Kidney epithelial cell (primary cell): ENCODE measurements at regions not wholly inside any gene's neighbourhood (a gene's known extent, or its start where the extent isn't known, plus 50 kb on each side); places are given as distances from the start of the nearest gene placed in this dataset.

Source experiments
- DNase-seq: peaks from one replicate; pipeline ENCODE4 v3.0.0-alpha.2; 2010; ENCODE audit warnings: low read depth
- H3K27me3 ChIP-seq: 2 replicates; pipeline ENCODE4 v1.6.0; 2011; ENCODE audit warnings: low read length; ENCODE audit not compliant: control insufficient read depth, insufficient read depth
- H3K36me3 ChIP-seq: 2 replicates; pipeline ENCODE4 v1.5.1; 2011; ENCODE audit warnings: low read length; ENCODE audit not compliant: control insufficient read depth, insufficient read depth
- H3K4me3 ChIP-seq: 2 replicates; pipeline ENCODE4 v1.5.1; 2011; ENCODE audit warnings: low read depth, mild to moderate bottlenecking, control low read depth, low read length
- CTCF ChIP-seq: IDR thresholded peaks from 2 replicates; pipeline ENCODE4 v1.5.1; 2011; ENCODE audit warnings: mild to moderate bottlenecking, moderate library complexity, low read length, control low read depth, inconsistent platforms; ENCODE audit not compliant: insufficient read depth, poor library complexity, severe bottlenecking

- no peak for TF ChIP-seq CTCF
- DNase-seq: no peak
- H3K4me3 ChIP-seq: no peak overlapping the region
- no peaks in the 10 kb centered on the region for H3K36me3 ChIP-seq
- H3K27me3 ChIP-seq: no peaks in the 10 kb centered on the region
These were observed 279.2 kb upstream of the KCNH8 start for GRCh38 chr3:18868911-18869689.

GRCh38 chr3:18866899-18867298 is 281.4 kb upstream of the KCNH8 start:
- TF ChIP-seq CTCF: no peak
- Histone ChIP-seq H3K36me3 (no peaks in the 10 kb centered on the region), H3K4me3 (no peak overlapping the region), H3K27me3 (no peaks in the 10 kb centered on the region)
- no peak for DNase-seq

- H3K4me3 ChIP-seq: no peak overlapping the region
These were observed 283.2 kb upstream of the KCNH8 start for GRCh38 chr3:18864933-18865731.

GRCh38 chr3:18862077-18862476 is 286.2 kb upstream of the KCNH8 start:
- no peak for DNase-seq
- H3K4me3 ChIP-seq: no peak overlapping the region
- no peaks in the 10 kb centered on the region for H3K36me3 ChIP-seq
- no peaks in the 10 kb centered on the region for H3K27me3 ChIP-seq
- TF ChIP-seq CTCF: no peak

More at GRCh38 chr3:18864933-18865731, 283.2 kb upstream of the KCNH8 start:
- Histone ChIP-seq H3K36me3 (no peaks in the 10 kb centered on the region), H3K27me3 (no peaks in the 10 kb centered on the region)
- no peak for DNase-seq
- no peak for TF ChIP-seq CTCF

- H3K4me3 ChIP-seq: no peak overlapping the region
- no peaks in the 10 kb centered on the region for H3K27me3 ChIP-seq
- no peaks in the 10 kb centered on the region for H3K36me3 ChIP-seq
- no peak for DNase-seq
- no peak for TF ChIP-seq CTCF
These were observed 287.2 kb upstream of the KCNH8 start for GRCh38 chr3:18861137-18861536.

GRCh38 chr3:18853269-18853668 is 295.0 kb upstream of the KCNH8 start:
- H3K36me3 ChIP-seq: no peaks in the 10 kb centered on the region
- no peak for DNase-seq
- no peaks in the 10 kb centered on the region for H3K27me3 ChIP-seq
- no peak for TF ChIP-seq CTCF
- H3K4me3 ChIP-seq: no peak overlapping the region
